Osteocyte (in vitro differentiated cells): ENCODE measurements at regions not wholly inside any gene's neighbourhood (a gene's known extent, or its start where the extent isn't known, plus 50 kb on each side); places are given as distances from the start of the nearest gene placed in this dataset.
A peak's percentile ranks its signal among the peaks of the same experiment; 100 is the strongest.

Source experiments
- DNase-seq: peaks from one replicate; pipeline ENCODE4 v3.0.0; 2021; ENCODE audit warnings: mixed read lengths; ENCODE audit not compliant: unreplicated experiment; ENCODE audit errors: extremely low spot score
- H3K27ac Mint-ChIP-seq: one replicate; pipeline ENCODE4 v1.8.0; 2021; ENCODE audit warnings: mild to moderate bottlenecking, mixed read lengths; ENCODE audit not compliant: unreplicated experiment
- H3K27me3 Mint-ChIP-seq: one replicate; pipeline ENCODE4 v1.8.0; 2021; ENCODE audit warnings: mixed read lengths; ENCODE audit not compliant: unreplicated experiment
- H3K36me3 Mint-ChIP-seq: one replicate; pipeline ENCODE4 v1.8.0; 2021; ENCODE audit warnings: mixed read lengths; ENCODE audit not compliant: unreplicated experiment
- H3K4me1 Mint-ChIP-seq: one replicate; pipeline ENCODE4 v1.8.0; 2021; ENCODE audit warnings: mixed read lengths; ENCODE audit not compliant: unreplicated experiment
- H3K4me3 Mint-ChIP-seq: one replicate; pipeline ENCODE4 v1.8.0; 2021; ENCODE audit warnings: mild to moderate bottlenecking, moderate library complexity, mixed read lengths; ENCODE audit not compliant: unreplicated experiment
- H3K9me3 Mint-ChIP-seq: one replicate; pipeline ENCODE4 v1.8.0; 2021; ENCODE audit warnings: mixed read lengths; ENCODE audit not compliant: unreplicated experiment
- TF ChIP-seq, protein P1 (sequence below): fragments of 200-600 bp; sonication (generic); IDR thresholded peaks from 2 replicates; pipeline ENCODE4 v1.5.0; 2021; ENCODE audit warnings: antibody characterized with exemption, mild to moderate bottlenecking, moderate library complexity

DNA sequence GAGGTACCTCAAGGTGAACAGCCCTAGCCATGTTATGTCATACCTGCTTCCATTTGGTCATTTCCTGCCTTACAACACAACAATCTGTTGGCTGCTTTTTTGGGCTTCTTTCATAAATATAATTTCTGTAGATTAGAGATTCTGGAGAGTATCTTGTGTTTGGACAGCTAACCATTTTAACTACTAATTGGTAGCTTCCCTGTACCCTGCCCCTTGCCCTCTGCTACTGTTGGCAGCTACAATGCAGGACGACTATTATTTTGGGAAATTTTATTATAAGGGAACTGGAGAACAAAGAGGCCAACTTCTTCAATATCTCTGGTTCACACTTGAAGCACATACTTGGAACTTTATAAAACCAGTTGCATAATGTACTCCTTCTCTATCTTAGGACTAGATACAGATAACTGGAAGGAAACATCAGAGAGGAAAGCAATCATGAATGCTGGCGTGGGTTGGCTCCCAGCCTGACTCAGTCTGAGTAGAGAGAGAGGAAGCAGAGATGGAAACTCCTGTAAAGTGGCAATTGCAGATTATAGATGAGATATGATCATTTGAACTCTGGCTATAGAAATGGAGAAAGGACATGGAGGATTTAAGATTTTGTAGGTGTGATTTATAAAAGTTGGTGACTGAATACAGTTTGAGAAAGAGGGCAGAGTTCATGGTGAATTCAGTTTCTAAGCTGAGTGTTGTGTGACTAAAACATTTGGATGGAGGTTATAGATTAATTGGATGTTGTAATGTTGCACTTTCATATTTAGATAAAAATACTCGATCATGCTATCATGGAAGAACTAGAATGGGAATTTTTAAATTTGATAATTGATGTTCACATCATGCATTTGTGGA is 74.5 kb downstream of the MDH1 start:
- no peak for DNase-seq
- no peak overlapping the region for H3K4me3 Mint-ChIP-seq
- no peak overlapping the region for H3K27ac Mint-ChIP-seq
- TF ChIP-seq, protein P1, sequence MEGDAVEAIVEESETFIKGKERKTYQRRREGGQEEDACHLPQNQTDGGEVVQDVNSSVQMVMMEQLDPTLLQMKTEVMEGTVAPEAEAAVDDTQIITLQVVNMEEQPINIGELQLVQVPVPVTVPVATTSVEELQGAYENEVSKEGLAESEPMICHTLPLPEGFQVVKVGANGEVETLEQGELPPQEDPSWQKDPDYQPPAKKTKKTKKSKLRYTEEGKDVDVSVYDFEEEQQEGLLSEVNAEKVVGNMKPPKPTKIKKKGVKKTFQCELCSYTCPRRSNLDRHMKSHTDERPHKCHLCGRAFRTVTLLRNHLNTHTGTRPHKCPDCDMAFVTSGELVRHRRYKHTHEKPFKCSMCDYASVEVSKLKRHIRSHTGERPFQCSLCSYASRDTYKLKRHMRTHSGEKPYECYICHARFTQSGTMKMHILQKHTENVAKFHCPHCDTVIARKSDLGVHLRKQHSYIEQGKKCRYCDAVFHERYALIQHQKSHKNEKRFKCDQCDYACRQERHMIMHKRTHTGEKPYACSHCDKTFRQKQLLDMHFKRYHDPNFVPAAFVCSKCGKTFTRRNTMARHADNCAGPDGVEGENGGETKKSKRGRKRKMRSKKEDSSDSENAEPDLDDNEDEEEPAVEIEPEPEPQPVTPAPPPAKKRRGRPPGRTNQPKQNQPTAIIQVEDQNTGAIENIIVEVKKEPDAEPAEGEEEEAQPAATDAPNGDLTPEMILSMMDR = no peak
- no peaks in the 10 kb centered on the region for H3K9me3 Mint-ChIP-seq
- peaks cover 20% of the 10 kb centered on the region for H3K4me1 Mint-ChIP-seq
- H3K27me3 Mint-ChIP-seq = no peaks in the 10 kb centered on the region
- no peaks in the 10 kb centered on the region for H3K36me3 Mint-ChIP-seq

DNA sequence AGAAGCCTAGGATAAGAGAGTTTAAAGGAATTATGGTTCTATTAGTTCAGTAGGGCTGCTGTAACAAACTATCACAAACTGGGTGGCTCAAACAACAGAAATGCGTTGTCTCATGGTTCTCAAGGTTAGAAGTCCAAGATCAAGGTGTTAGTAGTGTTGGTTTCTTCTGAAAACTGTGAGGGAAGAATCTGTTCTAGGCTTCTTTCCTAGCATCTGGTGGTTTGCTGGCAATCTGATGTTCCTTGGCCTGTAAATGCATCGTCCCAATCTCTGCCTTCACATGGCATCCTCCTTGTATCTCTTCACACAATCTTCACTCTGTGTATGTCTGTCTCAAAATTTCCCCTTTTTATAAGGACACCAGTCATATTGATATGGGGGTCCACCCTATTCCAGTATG is 76.3 kb downstream of the MDH1 start:
- TF ChIP-seq, protein P1 = no peak
- H3K27ac Mint-ChIP-seq = no peak overlapping the region
- no peaks in the 10 kb centered on the region for H3K36me3 Mint-ChIP-seq
- peaks cover 20% of the 10 kb centered on the region for H3K4me1 Mint-ChIP-seq
- DNase-seq = no peak
- H3K4me3 Mint-ChIP-seq = no peak overlapping the region
- no peaks in the 10 kb centered on the region for H3K9me3 Mint-ChIP-seq
- no peaks in the 10 kb centered on the region for H3K27me3 Mint-ChIP-seq

DNA sequence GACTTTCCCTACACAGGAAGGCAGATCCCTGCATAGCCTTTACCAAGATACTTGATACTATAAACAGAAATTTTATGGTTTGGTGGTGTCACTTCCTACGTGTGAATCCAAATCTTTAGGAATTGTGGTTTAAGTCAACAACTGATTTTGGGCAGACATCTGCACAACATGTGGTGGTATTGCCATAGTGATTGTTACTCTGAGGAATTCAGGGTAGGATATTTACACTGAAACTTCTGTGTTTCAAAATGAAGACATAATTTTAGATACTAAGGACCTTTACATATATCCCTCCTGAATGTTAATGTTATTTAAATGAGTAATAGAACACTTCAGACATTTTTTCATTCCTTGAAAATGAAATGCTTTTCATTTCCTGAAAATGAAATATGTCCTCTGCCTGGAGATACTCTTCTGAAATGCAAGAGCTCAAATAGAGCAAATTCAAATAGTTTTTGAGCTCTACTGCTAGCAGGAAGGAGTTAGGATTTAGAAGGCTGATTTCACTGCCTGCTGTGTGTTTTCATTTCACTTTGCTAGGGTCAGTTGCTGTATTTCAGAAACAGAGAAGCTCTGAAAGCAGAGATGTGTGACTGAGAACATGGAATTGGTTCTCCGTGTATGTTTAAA is 77.2 kb downstream of the MDH1 start:
- Mint-ChIP-seq H3K36me3 (no peaks in the 10 kb centered on the region), H3K4me3 (peak overlapping the region; percentile 33), H3K27ac (peak overlapping the region; percentile 76), H3K27me3 (no peaks in the 10 kb centered on the region), H3K9me3 (no peaks in the 10 kb centered on the region), H3K4me1 (peaks cover 19% of the 10 kb centered on the region)
- no peak for DNase-seq
- TF ChIP-seq, protein P1 = no peak

DNA sequence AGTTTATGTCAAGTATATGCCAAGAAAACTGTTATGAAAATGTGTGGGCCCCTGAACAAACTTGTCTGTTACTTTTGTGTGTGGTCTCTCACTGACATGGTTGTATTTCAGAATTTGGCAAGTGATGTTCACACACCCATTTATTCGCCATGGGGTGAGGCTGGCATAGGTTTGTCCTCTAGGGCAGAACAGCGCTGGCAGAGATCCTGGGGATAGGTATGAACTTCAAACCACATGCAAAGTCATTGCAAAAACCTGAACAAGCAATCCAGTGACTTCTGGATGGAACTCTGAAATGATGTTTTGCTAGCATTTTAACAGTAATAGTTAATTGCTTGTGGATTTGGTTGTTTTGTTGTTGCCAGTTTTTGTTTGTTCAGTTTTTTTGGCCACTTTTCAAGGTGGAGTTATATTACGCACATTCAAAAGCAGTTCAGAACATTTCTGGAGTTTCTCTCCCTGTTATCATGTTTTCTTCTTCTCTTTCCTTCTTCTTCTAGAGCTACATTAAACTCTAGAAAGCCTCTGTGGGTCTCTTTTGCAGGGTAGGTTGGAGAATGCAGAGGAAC is 78.5 kb downstream of the MDH1 start:
- H3K9me3 Mint-ChIP-seq = no peaks in the 10 kb centered on the region

More for the DNA sequence above, 78.5 kb downstream of the MDH1 start:
- TF ChIP-seq, protein P1 = no peak
- Mint-ChIP-seq H3K4me3 (no peak overlapping the region), H3K27me3 (no peaks in the 10 kb centered on the region), H3K27ac (no peak overlapping the region), H3K4me1 (peaks cover 18% of the 10 kb centered on the region), H3K36me3 (no peaks in the 10 kb centered on the region)
- no peak for DNase-seq
